GM23338 (cell line): ENCODE measurements at regions not wholly inside any gene's neighbourhood (a gene's known extent, or its start where the extent isn't known, plus 50 kb on each side); places are given as distances from the start of the nearest gene placed in this dataset.

Source experiments
- ATAC-seq: fragments of 200-7000 bp; cut with Tn5 transposase; 3 replicates; pipeline ENCODE4 v1.9.1; 2020
- DNase-seq: peaks from one replicate; pipeline ENCODE4 v3.0.0-alpha.2; 2015; ENCODE audit warnings: low spot score
- H2AFZ ChIP-seq: fragments of 200-600 bp; sonication (generic); 2 replicates; pipeline ENCODE4 v1.8.0; 2016; ENCODE audit warnings: antibody characterized with exemption, mild to moderate bottlenecking, moderate library complexity
- H3F3A ChIP-seq: fragments of 200-600 bp; sonication (generic); replicated peaks from 2 replicates; pipeline ENCODE4 v1.8.0; 2017; ENCODE audit warnings: antibody characterized with exemption, mixed run types, low read depth
- H3K27ac ChIP-seq: fragments of 200-600 bp; sonication (generic); 2 replicates; pipeline ENCODE4 v1.6.1; 2016; ENCODE audit warnings: low read depth
- H3K27me3 ChIP-seq: fragments of 200-600 bp; sonication (generic); 2 replicates; pipeline ENCODE4 v1.8.0; 2016; ENCODE audit warnings: mild to moderate bottlenecking, mixed run types, moderate library complexity; ENCODE audit not compliant: insufficient read depth
- H3K36me3 ChIP-seq: fragments of 200-600 bp; sonication (generic); 2 replicates; pipeline ENCODE4 v1.8.0; 2016; ENCODE audit warnings: mild to moderate bottlenecking; ENCODE audit not compliant: insufficient read depth
- H3K4me1 ChIP-seq: fragments of 200-600 bp; sonication (generic); 2 replicates; pipeline ENCODE4 v1.8.0; 2016; ENCODE audit warnings: mild to moderate bottlenecking, moderate library complexity; ENCODE audit not compliant: insufficient read depth
- H3K4me2 ChIP-seq: fragments of 200-600 bp; sonication (generic); 2 replicates; pipeline ENCODE4 v1.7.1; 2017; ENCODE audit warnings: mixed run types
- H3K4me3 ChIP-seq: fragments of 200-600 bp; sonication (generic); 2 replicates; pipeline ENCODE4 v1.6.1; 2016; ENCODE audit warnings: mixed run types
- H3K79me2 ChIP-seq: fragments of 200-600 bp; sonication (generic); replicated peaks from 2 replicates; pipeline ENCODE4 v1.8.0; 2017; ENCODE audit warnings: mild to moderate bottlenecking; ENCODE audit not compliant: insufficient read depth
- H3K9me2 ChIP-seq: fragments of 200-600 bp; sonication (generic); 2 replicates; pipeline ENCODE4 v1.8.0; 2017; ENCODE audit not compliant: insufficient read depth
- H4K20me1 ChIP-seq: fragments of 200-600 bp; sonication (generic); replicated peaks from 2 replicates; pipeline ENCODE4 v1.8.0; 2017; ENCODE audit warnings: mild to moderate bottlenecking; ENCODE audit not compliant: insufficient read depth
- H3K27ac Mint-ChIP-seq: 2 replicates; pipeline ENCODE4 v1.8.0; 2020; ENCODE audit warnings: inconsistent platforms, mild to moderate bottlenecking, moderate library complexity, mixed read lengths
- H3K27me3 Mint-ChIP-seq: 3 replicates; pipeline ENCODE4 v1.8.0; 2022; ENCODE audit warnings: low read depth, mild to moderate bottlenecking, moderate library complexity, mixed read lengths, inconsistent platforms; ENCODE audit not compliant: insufficient read depth, poor library complexity
- H3K36me3 Mint-ChIP-seq: 3 replicates; pipeline ENCODE4 v1.8.0; 2021; ENCODE audit warnings: low read depth, mild to moderate bottlenecking, inconsistent platforms, moderate library complexity, mixed read lengths
- H3K4me1 Mint-ChIP-seq: 3 replicates; pipeline ENCODE4 v1.8.0; 2020; ENCODE audit warnings: mild to moderate bottlenecking, inconsistent platforms, mixed read lengths
- H3K4me3 Mint-ChIP-seq: 3 replicates; pipeline ENCODE4 v1.8.0; 2021; ENCODE audit warnings: moderate library complexity, mild to moderate bottlenecking, inconsistent platforms, mixed read lengths
- H3K9me3 Mint-ChIP-seq: 3 replicates; pipeline ENCODE4 v1.8.0; 2020; ENCODE audit warnings: moderate library complexity, mild to moderate bottlenecking, inconsistent platforms, mixed read lengths
- CREB1 ChIP-seq: fragments of 250-450 bp; sonication (Bioruptor Pico); IDR thresholded peaks from 2 replicates; pipeline ENCODE4 v1.5.0; 2020; ENCODE audit warnings: low read depth, mild to moderate bottlenecking, moderate library complexity
- EZH2 ChIP-seq: fragments of 200-600 bp; sonication (generic); IDR thresholded peaks from one replicate; pipeline ENCODE4 v1.8.0; 2017; ENCODE audit warnings: antibody characterized with exemption, mild to moderate bottlenecking, low read depth; ENCODE audit not compliant: unreplicated experiment
- EZH2phosphoT487 ChIP-seq: fragments of 200-600 bp; sonication (generic); IDR thresholded peaks from one replicate; pipeline ENCODE4 v1.8.1; 2018; ENCODE audit warnings: antibody characterized with exemption; ENCODE audit not compliant: unreplicated experiment
- JUNB ChIP-seq: IDR thresholded peaks from one replicate; pipeline ENCODE4 v1.6.1; 2016; ENCODE audit warnings: antibody characterized with exemption; ENCODE audit not compliant: unreplicated experiment
- POLR2AphosphoS5 ChIP-seq: IDR thresholded peaks from 2 replicates; pipeline ENCODE4 v1.6.1; 2016; ENCODE audit warnings: antibody characterized with exemption, low read depth
- STAT1 ChIP-seq: IDR thresholded peaks from one replicate; pipeline ENCODE4 v1.6.1; 2016; ENCODE audit warnings: antibody characterized with exemption; ENCODE audit not compliant: unreplicated experiment
- ZNF114 ChIP-seq: fragments of 250-450 bp; sonication (Bioruptor Pico); IDR thresholded peaks from 2 replicates; pipeline ENCODE4 v1.5.0; 2020; ENCODE audit warnings: mild to moderate bottlenecking, moderate library complexity
- ZNF331 ChIP-seq: fragments of 250-450 bp; sonication (Bioruptor Pico); IDR thresholded peaks from 2 replicates; pipeline ENCODE4 v1.5.0; 2020; ENCODE audit warnings: low read depth, mild to moderate bottlenecking, moderate library complexity
- TF ChIP-seq, protein P1 (sequence below): IDR thresholded peaks from one replicate; pipeline ENCODE4 v1.6.1; 2018; ENCODE audit warnings: antibody characterized with exemption; ENCODE audit not compliant: unreplicated experiment
- TF ChIP-seq, protein P2 (sequence below), 2 experiments: fragments of 200-600 bp in 1 of 2; sonication (generic) in 1 of 2; conservative IDR thresholded peaks; 2 replicates each; pipeline versions ENCODE4 v1.5.1 to v1.6.1; 2016 to 2017; ENCODE audit warnings: antibody characterized with exemption in 2 of 2, low read depth in 2 of 2, mild to moderate bottlenecking in 2 of 2, moderate library complexity in 1 of 2
- TF ChIP-seq, protein P3 (sequence below): fragments of 250-450 bp; sonication (Bioruptor Pico); IDR thresholded peaks from 2 replicates; pipeline ENCODE4 v1.5.0; 2020; ENCODE audit warnings: mild to moderate bottlenecking, moderate library complexity
- TF ChIP-seq, protein P4 (sequence below): IDR thresholded peaks from 2 replicates; pipeline ENCODE4 v1.6.1; 2016; ENCODE audit warnings: antibody characterized with exemption

DNA sequence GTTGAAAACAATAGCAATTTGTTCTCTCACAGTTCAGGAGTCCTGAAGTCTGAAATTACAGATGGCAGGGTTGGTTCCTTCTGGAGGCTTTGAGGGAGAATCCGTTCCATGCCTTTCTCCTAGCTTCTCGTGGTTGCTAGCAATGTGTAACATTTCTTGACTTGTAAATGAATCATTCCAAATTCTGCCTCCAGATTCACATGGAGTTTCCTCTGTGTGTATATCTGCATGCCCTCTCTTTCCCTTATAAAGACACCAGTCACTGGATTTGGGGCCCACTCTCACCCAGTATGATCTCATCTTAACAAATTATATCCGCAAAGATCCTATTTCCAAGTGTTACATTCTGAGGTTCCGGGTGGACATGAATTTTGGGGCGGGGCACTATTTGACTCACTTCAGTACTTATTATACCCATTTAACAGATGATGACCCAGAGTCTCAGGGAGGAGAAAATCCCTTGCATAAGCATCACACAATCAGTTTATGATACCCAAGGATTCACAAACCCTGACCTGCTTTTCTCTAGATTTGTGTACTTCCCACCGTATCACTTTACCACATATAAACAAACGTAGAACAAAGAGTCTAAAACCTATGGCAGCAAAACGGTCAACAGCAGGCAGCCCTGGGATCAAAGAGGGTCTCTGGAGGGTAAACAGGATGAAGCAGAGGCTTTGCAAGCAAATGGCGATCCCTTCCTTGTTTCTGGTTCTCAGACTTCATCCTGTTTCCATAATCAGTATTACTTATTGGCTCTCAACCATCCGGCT is 93.7 kb downstream of the C9orf152 start (continued):
- TF ChIP-seq, protein P1, sequence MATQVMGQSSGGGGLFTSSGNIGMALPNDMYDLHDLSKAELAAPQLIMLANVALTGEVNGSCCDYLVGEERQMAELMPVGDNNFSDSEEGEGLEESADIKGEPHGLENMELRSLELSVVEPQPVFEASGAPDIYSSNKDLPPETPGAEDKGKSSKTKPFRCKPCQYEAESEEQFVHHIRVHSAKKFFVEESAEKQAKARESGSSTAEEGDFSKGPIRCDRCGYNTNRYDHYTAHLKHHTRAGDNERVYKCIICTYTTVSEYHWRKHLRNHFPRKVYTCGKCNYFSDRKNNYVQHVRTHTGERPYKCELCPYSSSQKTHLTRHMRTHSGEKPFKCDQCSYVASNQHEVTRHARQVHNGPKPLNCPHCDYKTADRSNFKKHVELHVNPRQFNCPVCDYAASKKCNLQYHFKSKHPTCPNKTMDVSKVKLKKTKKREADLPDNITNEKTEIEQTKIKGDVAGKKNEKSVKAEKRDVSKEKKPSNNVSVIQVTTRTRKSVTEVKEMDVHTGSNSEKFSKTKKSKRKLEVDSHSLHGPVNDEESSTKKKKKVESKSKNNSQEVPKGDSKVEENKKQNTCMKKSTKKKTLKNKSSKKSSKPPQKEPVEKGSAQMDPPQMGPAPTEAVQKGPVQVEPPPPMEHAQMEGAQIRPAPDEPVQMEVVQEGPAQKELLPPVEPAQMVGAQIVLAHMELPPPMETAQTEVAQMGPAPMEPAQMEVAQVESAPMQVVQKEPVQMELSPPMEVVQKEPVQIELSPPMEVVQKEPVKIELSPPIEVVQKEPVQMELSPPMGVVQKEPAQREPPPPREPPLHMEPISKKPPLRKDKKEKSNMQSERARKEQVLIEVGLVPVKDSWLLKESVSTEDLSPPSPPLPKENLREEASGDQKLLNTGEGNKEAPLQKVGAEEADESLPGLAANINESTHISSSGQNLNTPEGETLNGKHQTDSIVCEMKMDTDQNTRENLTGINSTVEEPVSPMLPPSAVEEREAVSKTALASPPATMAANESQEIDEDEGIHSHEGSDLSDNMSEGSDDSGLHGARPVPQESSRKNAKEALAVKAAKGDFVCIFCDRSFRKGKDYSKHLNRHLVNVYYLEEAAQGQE: no peak
- TF ChIP-seq CREB1 (CRISPR knock-in tag): no peak
- TF ChIP-seq EZH2: no peak
- TF ChIP-seq ZNF114 (CRISPR knock-in tag): no peak
- TF ChIP-seq POLR2AphosphoS5: no peak
- TF ChIP-seq ZNF331 (CRISPR knock-in tag): no peak
- TF ChIP-seq, protein P2, sequence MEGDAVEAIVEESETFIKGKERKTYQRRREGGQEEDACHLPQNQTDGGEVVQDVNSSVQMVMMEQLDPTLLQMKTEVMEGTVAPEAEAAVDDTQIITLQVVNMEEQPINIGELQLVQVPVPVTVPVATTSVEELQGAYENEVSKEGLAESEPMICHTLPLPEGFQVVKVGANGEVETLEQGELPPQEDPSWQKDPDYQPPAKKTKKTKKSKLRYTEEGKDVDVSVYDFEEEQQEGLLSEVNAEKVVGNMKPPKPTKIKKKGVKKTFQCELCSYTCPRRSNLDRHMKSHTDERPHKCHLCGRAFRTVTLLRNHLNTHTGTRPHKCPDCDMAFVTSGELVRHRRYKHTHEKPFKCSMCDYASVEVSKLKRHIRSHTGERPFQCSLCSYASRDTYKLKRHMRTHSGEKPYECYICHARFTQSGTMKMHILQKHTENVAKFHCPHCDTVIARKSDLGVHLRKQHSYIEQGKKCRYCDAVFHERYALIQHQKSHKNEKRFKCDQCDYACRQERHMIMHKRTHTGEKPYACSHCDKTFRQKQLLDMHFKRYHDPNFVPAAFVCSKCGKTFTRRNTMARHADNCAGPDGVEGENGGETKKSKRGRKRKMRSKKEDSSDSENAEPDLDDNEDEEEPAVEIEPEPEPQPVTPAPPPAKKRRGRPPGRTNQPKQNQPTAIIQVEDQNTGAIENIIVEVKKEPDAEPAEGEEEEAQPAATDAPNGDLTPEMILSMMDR (conservative IDR thresholded peaks at IDR 0.05; ENCODE audit: low read depth in 2 of 2): no peak
- no peak for TF ChIP-seq STAT1

DNA sequence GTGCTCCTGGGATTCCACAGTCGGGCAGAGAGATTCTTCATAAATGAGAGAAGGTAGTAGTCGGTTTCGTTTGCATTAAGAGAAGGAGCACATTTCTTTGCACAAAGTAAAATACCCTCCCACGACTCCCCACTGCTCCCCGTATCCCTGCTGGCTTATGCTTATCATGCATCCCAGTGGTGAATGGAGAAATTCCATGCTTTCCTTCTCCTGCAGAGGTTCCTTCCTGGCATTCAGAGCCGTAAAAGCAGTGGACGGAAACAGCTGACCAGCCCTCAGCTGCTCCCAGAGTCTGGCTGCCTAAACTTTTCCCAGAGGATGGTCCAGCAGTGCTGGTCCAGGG is 93.1 kb downstream of the C9orf152 start:
- DNase-seq (peak; percentile 77), ATAC-seq (peak; percentile 87)
- Mint-ChIP-seq H3K27me3 (peaks cover 4% of the 10 kb centered on the region), H3K4me3 (peak overlapping the region; percentile 47; the same call in 2 of the 3 replicates), H3K4me1 (peaks cover 67% of the 10 kb centered on the region), H3K27ac (peak overlapping the region; percentile 92), H3K36me3 (no peaks in the 10 kb centered on the region), H3K9me3 (no peaks in the 10 kb centered on the region)
- H4K20me1 ChIP-seq: no peaks in the 10 kb centered on the region
- no peaks in the 10 kb centered on the region for H3K27me3 ChIP-seq
- no peaks in the 10 kb centered on the region for H3K9me2 ChIP-seq
- H3K4me3 ChIP-seq: no peak overlapping the region
- H3K36me3 ChIP-seq: no peaks in the 10 kb centered on the region
- no peaks in the 10 kb centered on the region for H3F3A ChIP-seq
- H2AFZ ChIP-seq: no peak overlapping the region
- H3K4me2 ChIP-seq: peak overlapping the region; percentile 36; the same call in 1 of the 2 replicates
- H3K4me1 ChIP-seq: peaks cover 54% of the 10 kb centered on the region
- H3K79me2 ChIP-seq: peaks cover 56% of the 10 kb centered on the region
- peak overlapping the region; percentile 83 for H3K27ac ChIP-seq
- TF ChIP-seq POLR2AphosphoS5: no peak
- TF ChIP-seq, protein P3, sequence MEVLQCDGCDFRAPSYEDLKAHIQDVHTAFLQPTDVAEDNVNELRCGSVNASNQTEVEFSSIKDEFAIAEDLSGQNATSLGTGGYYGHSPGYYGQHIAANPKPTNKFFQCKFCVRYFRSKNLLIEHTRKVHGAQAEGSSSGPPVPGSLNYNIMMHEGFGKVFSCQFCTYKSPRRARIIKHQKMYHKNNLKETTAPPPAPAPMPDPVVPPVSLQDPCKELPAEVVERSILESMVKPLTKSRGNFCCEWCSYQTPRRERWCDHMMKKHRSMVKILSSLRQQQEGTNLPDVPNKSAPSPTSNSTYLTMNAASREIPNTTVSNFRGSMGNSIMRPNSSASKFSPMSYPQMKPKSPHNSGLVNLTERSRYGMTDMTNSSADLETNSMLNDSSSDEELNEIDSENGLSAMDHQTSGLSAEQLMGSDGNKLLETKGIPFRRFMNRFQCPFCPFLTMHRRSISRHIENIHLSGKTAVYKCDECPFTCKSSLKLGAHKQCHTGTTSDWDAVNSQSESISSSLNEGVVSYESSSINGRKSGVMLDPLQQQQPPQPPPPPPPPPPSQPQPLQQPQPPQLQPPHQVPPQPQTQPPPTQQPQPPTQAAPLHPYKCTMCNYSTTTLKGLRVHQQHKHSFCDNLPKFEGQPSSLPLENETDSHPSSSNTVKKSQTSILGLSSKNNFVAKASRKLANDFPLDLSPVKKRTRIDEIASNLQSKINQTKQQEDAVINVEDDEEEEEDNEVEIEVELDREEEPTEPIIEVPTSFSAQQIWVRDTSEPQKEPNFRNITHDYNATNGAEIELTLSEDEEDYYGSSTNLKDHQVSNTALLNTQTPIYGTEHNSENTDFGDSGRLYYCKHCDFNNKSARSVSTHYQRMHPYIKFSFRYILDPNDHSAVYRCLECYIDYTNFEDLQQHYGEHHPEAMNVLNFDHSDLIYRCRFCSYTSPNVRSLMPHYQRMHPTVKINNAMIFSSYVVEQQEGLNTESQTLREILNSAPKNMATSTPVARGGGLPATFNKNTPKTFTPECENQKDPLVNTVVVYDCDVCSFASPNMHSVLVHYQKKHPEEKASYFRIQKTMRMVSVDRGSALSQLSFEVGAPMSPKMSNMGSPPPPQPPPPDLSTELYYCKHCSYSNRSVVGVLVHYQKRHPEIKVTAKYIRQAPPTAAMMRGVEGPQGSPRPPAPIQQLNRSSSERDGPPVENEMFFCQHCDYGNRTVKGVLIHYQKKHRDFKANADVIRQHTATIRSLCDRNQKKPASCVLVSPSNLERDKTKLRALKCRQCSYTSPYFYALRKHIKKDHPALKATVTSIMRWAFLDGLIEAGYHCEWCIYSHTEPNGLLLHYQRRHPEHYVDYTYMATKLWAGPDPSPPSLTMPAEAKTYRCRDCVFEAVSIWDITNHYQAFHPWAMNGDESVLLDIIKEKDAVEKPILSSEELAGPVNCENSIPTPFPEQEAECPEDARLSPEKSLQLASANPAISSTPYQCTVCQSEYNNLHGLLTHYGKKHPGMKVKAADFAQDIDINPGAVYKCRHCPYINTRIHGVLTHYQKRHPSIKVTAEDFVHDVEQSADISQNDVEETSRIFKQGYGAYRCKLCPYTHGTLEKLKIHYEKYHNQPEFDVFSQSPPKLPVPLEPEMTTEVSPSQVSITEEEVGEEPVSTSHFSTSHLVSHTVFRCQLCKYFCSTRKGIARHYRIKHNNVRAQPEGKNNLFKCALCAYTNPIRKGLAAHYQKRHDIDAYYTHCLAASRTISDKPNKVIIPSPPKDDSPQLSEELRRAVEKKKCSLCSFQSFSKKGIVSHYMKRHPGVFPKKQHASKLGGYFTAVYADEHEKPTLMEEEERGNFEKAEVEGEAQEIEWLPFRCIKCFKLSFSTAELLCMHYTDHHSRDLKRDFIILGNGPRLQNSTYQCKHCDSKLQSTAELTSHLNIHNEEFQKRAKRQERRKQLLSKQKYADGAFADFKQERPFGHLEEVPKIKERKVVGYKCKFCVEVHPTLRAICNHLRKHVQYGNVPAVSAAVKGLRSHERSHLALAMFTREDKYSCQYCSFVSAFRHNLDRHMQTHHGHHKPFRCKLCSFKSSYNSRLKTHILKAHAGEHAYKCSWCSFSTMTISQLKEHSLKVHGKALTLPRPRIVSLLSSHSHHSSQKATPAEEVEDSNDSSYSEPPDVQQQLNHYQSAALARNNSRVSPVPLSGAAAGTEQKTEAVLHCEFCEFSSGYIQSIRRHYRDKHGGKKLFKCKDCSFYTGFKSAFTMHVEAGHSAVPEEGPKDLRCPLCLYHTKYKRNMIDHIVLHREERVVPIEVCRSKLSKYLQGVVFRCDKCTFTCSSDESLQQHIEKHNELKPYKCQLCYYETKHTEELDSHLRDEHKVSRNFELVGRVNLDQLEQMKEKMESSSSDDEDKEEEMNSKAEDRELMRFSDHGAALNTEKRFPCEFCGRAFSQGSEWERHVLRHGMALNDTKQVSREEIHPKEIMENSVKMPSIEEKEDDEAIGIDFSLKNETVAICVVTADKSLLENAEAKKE: peak; percentile 82
- TF ChIP-seq EZH2phosphoT487: no peak
- TF ChIP-seq STAT1: no peak
- no peak for TF ChIP-seq ZNF331 (CRISPR knock-in tag)
- TF ChIP-seq, protein P4, sequence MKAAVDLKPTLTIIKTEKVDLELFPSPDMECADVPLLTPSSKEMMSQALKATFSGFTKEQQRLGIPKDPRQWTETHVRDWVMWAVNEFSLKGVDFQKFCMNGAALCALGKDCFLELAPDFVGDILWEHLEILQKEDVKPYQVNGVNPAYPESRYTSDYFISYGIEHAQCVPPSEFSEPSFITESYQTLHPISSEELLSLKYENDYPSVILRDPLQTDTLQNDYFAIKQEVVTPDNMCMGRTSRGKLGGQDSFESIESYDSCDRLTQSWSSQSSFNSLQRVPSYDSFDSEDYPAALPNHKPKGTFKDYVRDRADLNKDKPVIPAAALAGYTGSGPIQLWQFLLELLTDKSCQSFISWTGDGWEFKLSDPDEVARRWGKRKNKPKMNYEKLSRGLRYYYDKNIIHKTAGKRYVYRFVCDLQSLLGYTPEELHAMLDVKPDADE: peak; percentile 23; the same call in 1 of the 2 replicates
- no peak for TF ChIP-seq JUNB
